MCF 10A (cell line): ENCODE measurements at regions not wholly inside any gene's neighbourhood (a gene's known extent, or its start where the extent isn't known, plus 50 kb on each side); places are given as distances from the start of the nearest gene placed in this dataset.
"Not testable (repeated sequence)": the region's sequence is repeated elsewhere in the genome, so short reads cannot be mapped to it uniquely, and the experiment has no call there.

Experiments
- BruUV-seq: library from RNA; stranded (reverse); fragments of 400-500 nt; replicated peaks from 2 replicates; lab custom pipeline; 2021; lab: Mats Ljungman, UMichigan
- CTCF ChIA-PET: fragments of 300-600 bp; sonication (Branson Sonifier 250); formaldehyde crosslinking; extraction: SDS; loops from one replicate; lab custom pipeline; 2021; ENCODE audit warnings: antibody characterized with exemption, inconsistent platforms; lab: Yijun Ruan, JAX
- POLR2A ChIA-PET: fragments of 300-600, 350-650 bp; sonication (Branson Sonifier 250); formaldehyde crosslinking; extraction: SDS; loops from one replicate; lab custom pipeline; 2020; ENCODE audit warnings: antibody characterized with exemption, inconsistent platforms; lab: Yijun Ruan, JAX
- DNase-seq: peaks from one replicate; pipeline ENCODE4 v3.0.0-alpha.2; 2018; ENCODE audit not compliant: unreplicated experiment
- H3K27ac Mint-ChIP-seq: one replicate; pipeline ENCODE4 v1.8.0; 2022; ENCODE audit warnings: mild to moderate bottlenecking, low read depth, mixed read lengths; ENCODE audit not compliant: unreplicated experiment
- H3K27me3 Mint-ChIP-seq: one replicate; pipeline ENCODE4 v1.8.0; 2022; ENCODE audit warnings: mixed read lengths; ENCODE audit not compliant: insufficient read depth, unreplicated experiment
- H3K36me3 Mint-ChIP-seq: one replicate; pipeline ENCODE4 v1.8.0; 2022; ENCODE audit warnings: mild to moderate bottlenecking, moderate library complexity, mixed read lengths; ENCODE audit not compliant: insufficient read depth, unreplicated experiment
- H3K4me1 Mint-ChIP-seq: one replicate; pipeline ENCODE4 v1.8.0; 2022; ENCODE audit warnings: mixed read lengths; ENCODE audit not compliant: insufficient read depth, unreplicated experiment
- H3K4me3 Mint-ChIP-seq: one replicate; pipeline ENCODE4 v1.8.0; 2022; ENCODE audit warnings: mild to moderate bottlenecking, moderate library complexity, mixed read lengths; ENCODE audit not compliant: unreplicated experiment
- H3K9me3 Mint-ChIP-seq: one replicate; pipeline ENCODE4 v1.8.0; 2022; ENCODE audit warnings: mixed read lengths; ENCODE audit not compliant: unreplicated experiment
- CTCF ChIP-seq: fragments of 200-600 bp; IDR thresholded peaks from one replicate; pipeline ENCODE4 v1.8.0; 2022; ENCODE audit warnings: antibody characterized with exemption, mild to moderate bottlenecking; ENCODE audit not compliant: unreplicated experiment
- intact Hi-C: fragments of 100-400 bp; cut with micrococcal nuclease; formaldehyde crosslinking; loops from 2 replicates; pipeline ENCODE4 v1.14.1; 2022

DNA sequence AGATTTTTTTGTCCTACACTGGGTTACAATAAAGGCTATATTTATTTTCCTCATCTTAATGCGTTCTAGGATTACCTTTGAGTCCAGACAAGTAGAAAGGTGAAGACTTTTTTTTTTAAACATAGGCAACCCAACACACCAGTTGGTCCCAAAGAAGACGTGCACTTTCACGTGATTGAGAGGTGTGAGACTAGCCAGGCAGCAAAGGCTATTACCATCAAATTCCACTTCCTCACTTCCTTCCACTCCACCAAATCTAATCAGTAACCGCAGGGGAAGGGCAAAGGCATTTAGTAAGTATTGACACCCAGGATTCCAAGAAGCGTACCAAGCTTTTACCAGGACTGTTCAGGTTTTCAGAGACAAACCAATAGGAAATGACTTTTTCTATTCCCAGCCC, 109.3 kb downstream of the APIP start:
- Mint-ChIP-seq H3K36me3 (no peaks in the 10 kb centered on the region), H3K27ac (no peak overlapping the region), H3K4me3 (no peak overlapping the region), H3K4me1 (peaks cover 16% of the 10 kb centered on the region), H3K9me3 (no peaks in the 10 kb centered on the region), H3K27me3 (no peaks in the 10 kb centered on the region)
- POLR2A ChIA-PET: no interaction called here
- no peak for TF ChIP-seq CTCF
- intact Hi-C loops: no loop called here
- CTCF ChIA-PET: interaction anchor here (0.7 kb wide), 1 partner anchor 85 kb away, joined by 3 read pairs; no protein-coding TSS in a partner anchor
- BruUV-seq: no TSS peak
- DNase-seq: no peak

DNA sequence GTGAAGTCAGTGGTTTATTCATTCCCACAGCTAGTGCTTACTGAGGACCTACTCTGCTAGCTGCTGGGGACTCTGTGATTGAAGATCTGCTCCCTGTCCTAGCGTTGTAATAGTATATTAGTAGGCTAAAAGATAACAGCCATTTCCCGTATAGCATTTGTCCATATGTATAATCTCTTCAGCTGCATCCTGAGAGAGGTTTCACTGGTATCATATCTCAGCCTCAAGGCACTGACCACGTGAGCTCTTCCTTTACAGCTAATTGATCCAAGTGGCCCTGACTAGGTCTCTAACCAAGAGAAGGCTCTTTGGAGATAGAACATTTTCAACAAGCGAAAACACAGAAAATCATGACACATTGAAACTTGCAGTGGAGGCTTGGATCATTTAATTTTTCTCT, 110.2 kb downstream of the APIP start:
- intact Hi-C loops: no loop called here
- no peak overlapping the region for H3K27ac Mint-ChIP-seq
- no peak overlapping the region for H3K4me3 Mint-ChIP-seq
- no peak for TF ChIP-seq CTCF
- H3K9me3 Mint-ChIP-seq: no peaks in the 10 kb centered on the region
- H3K4me1 Mint-ChIP-seq: peaks cover 16% of the 10 kb centered on the region
- no TSS peak for BruUV-seq
- H3K27me3 Mint-ChIP-seq: no peaks in the 10 kb centered on the region
- H3K36me3 Mint-ChIP-seq: no peaks in the 10 kb centered on the region
- POLR2A ChIA-PET: interaction anchor here (1.7 kb wide), 1 partner anchor 48 kb away, joined by 4 read pairs; no protein-coding TSS in a partner anchor
- no peak for DNase-seq
- CTCF ChIA-PET: interaction anchor here (0.7 to 1.9 kb wide), 2 partner anchors 15 to 86 kb away, joined by 3 to 6 read pairs; no protein-coding TSS in a partner anchor

GRCh38 chr11:34799848-34800247, 116.3 kb downstream of the APIP start:
- intact Hi-C loops: no loop called here
- ChIA-PET POLR2A (interaction anchor here (0.6 kb wide), 1 partner anchor 97 kb away, joined by 3 read pairs; no protein-coding TSS in a partner anchor), CTCF (interaction anchor here (1.1 kb wide), 1 partner anchor 33 kb away, joined by 3 read pairs; no protein-coding TSS in a partner anchor)
- Mint-ChIP-seq H3K4me3 (no peak overlapping the region), H3K36me3 (no peaks in the 10 kb centered on the region), H3K27ac (no peak overlapping the region), H3K9me3 (no peaks in the 10 kb centered on the region), H3K27me3 (no peaks in the 10 kb centered on the region), H3K4me1 (no peaks in the 10 kb centered on the region)
- DNase-seq: no peak
- no TSS peak for BruUV-seq
- TF ChIP-seq CTCF: no peak

DNA sequence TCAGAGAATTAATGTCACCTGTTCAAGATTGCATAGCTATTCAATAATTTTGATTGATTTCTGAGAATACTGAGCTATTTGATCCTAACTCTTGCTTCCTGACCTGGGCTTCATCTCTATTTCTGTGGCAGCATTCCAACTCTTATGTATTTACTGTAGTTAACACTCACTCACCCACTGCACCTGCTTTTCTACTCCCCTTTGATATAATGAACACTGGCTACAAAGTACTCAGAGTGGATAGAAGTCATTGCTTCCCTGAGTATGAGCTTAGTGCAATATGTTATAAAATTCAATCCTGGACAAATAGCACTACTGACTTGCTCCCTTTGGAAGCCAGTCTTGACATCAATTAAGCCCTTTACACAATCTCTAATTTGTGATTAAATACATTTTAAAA, 117.2 kb downstream of the APIP start:
- POLR2A ChIA-PET: interaction anchor here (1.4 to 1.9 kb wide), 2 partner anchors 10 to 11 kb away, joined by 3 to 6 read pairs; no protein-coding TSS in a partner anchor
- CTCF ChIA-PET: interaction anchor here (1.1 kb wide), 1 partner anchor 34 kb away, joined by 3 read pairs; no protein-coding TSS in a partner anchor
- Mint-ChIP-seq H3K27me3 (no peaks in the 10 kb centered on the region), H3K9me3 (no peaks in the 10 kb centered on the region), H3K36me3 (no peaks in the 10 kb centered on the region), H3K4me1 (no peaks in the 10 kb centered on the region), H3K27ac (no peak overlapping the region), H3K4me3 (no peak overlapping the region)
- no peak for TF ChIP-seq CTCF
- BruUV-seq: no TSS peak
- DNase-seq: no peak
- intact Hi-C loops: no loop called here

- BruUV-seq, H3K36me3 Mint-ChIP-seq, DNase-seq, H3K27ac Mint-ChIP-seq, H3K27me3 Mint-ChIP-seq, CTCF ChIA-PET, H3K9me3 Mint-ChIP-seq, intact Hi-C loops, H3K4me3 Mint-ChIP-seq, H3K4me1 Mint-ChIP-seq: not testable (repeated sequence)
- POLR2A ChIA-PET: interaction anchor here (1.9 kb wide), 1 partner anchor 12 kb away, joined by 6 read pairs; no protein-coding TSS in a partner anchor
Measured at GRCh38 chr11:34797497-34797896, 118.7 kb downstream of the APIP start.
